VCaP (cell line): ENCODE measurements at regions not wholly inside any gene's neighbourhood (a gene's known extent, or its start where the extent isn't known, plus 50 kb on each side); places are given as distances from the start of the nearest gene placed in this dataset.

Experiments
- H3K27ac ChIP-seq: fragments of 450-650 bp; 2 replicates; pipeline ENCODE4 v1.5.1; 2017
- TF ChIP-seq, protein P1 (sequence below): fragments of 450-650 bp; conservative IDR thresholded peaks from 2 replicates; pipeline ENCODE4 v1.5.1; 2017; ENCODE audit warnings: mild to moderate bottlenecking, moderate library complexity

DNA sequence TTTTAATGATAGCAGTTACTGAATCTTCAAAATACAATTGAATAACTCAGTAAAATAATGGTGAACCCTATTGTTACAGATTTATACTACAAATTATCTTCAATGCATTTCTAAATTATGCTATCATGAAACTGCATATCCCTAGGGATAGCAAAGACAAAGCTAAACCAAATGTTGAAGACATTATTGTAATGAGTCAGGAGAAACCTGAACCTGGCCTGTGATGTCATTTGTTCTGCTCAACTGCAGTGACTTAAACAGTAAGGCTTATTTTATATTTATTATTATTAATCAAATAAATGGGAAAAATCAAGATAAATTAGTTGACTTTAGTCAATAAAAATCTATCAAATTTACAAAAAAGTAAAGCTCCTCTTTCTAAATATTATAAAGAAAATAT lies 100.3 kb downstream of the UCHL5 start:
- no peak overlapping the region for H3K27ac ChIP-seq
- TF ChIP-seq, protein P1, sequence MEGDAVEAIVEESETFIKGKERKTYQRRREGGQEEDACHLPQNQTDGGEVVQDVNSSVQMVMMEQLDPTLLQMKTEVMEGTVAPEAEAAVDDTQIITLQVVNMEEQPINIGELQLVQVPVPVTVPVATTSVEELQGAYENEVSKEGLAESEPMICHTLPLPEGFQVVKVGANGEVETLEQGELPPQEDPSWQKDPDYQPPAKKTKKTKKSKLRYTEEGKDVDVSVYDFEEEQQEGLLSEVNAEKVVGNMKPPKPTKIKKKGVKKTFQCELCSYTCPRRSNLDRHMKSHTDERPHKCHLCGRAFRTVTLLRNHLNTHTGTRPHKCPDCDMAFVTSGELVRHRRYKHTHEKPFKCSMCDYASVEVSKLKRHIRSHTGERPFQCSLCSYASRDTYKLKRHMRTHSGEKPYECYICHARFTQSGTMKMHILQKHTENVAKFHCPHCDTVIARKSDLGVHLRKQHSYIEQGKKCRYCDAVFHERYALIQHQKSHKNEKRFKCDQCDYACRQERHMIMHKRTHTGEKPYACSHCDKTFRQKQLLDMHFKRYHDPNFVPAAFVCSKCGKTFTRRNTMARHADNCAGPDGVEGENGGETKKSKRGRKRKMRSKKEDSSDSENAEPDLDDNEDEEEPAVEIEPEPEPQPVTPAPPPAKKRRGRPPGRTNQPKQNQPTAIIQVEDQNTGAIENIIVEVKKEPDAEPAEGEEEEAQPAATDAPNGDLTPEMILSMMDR, result no peak

DNA sequence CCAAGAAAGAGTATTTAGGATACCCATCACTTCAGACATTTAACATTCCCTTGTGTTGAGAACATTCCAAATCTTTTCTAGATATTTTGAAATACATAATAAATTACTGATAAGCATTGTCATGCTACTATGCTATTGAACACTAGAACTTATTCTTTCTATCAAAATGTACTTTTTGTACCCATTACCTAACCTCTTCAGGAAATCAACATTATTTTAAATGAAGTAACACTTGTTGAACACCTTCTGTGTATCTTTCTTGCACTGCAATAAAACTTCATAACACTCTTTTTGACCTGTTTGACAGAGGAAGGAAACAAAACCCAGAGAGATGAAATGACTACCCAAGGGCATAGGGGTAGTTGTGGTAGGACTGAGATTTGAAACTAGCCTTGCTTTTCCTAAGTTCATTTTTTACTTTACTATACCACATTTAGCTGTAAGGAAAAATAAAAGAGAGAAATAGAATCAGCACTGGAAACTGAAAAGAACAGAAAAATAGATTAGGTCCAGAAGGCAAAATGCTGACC lies 99.4 kb downstream of the UCHL5 start:
- TF ChIP-seq, protein P1, result no peak
- no peak overlapping the region for H3K27ac ChIP-seq
